K562 (cell line): ENCODE measurements at regions not wholly inside any gene's neighbourhood (a gene's known extent, or its start where the extent isn't known, plus 50 kb on each side); places are given as distances from the start of the nearest gene placed in this dataset.
A peak's percentile ranks its signal among the peaks of the same experiment; 100 is the strongest.

Experiments
- CTCF ChIP-seq, 3 experiments: IDR thresholded peaks in 2 of 3; conservative IDR thresholded peaks in 1 of 3; 2 replicates each; pipeline ENCODE4 v1.5.1; 2011 to 2012; ENCODE audit warnings: low read length in 3 of 3, mild to moderate bottlenecking in 3 of 3, control low read depth in 2 of 3, improper control_type of control experiment in 1 of 3, inconsistent platforms in 1 of 3, low read depth in 1 of 3, mixed read lengths in 1 of 3, moderate library complexity in 1 of 3; ENCODE audit not compliant: insufficient read depth in 2 of 3
- HLTF ChIP-seq: fragments of 450-650 bp; IDR thresholded peaks from 2 replicates; pipeline ENCODE4 v1.6.1; 2016
- KDM1A ChIP-seq, 2 experiments: fragments of 450-650 bp; IDR thresholded peaks; 2 replicates each; pipeline ENCODE4 v1.6.1; 2016; ENCODE audit warnings: mild to moderate bottlenecking in 2 of 2
- PURB ChIP-seq: sonication (generic); formaldehyde crosslinking; IDR thresholded peaks from 2 replicates; pipeline ENCODE4 v1.9.0; 2021; ENCODE audit warnings: low read depth, mild to moderate bottlenecking, missing genetic modification reagents
- SMARCA5 ChIP-seq: fragments of 450-650 bp; IDR thresholded peaks from 2 replicates; pipeline ENCODE4 v1.6.1; 2016
- SMC3 ChIP-seq: conservative IDR thresholded peaks from 2 replicates; pipeline ENCODE4 v1.6.1; 2011; ENCODE audit warnings: low read depth, low read length, improper control_type of control experiment; ENCODE audit not compliant: insufficient read depth
- SREBF1 ChIP-seq: fragments of 150-350 bp; IDR thresholded peaks from 2 replicates; pipeline ENCODE4 v1.6.1; 2014; ENCODE audit warnings: antibody characterized with exemption, low read depth, low read length, borderline replicate concordance
- SREBF2 ChIP-seq: sonication (generic); formaldehyde crosslinking; IDR thresholded peaks from 2 replicates; pipeline ENCODE4 v1.4.0; 2020; ENCODE audit warnings: mild to moderate bottlenecking, missing genetic modification reagents
- ZNF408 ChIP-seq: fragments of 250-450 bp; sonication (Bioruptor Pico); IDR thresholded peaks from 2 replicates; pipeline ENCODE4 v1.4.0; 2020; ENCODE audit warnings: low read depth, mild to moderate bottlenecking, moderate library complexity
- ZNF75A ChIP-seq: fragments of 450-650 bp; formaldehyde crosslinking; IDR thresholded peaks from 2 replicates; pipeline ENCODE4 v1.4.0; 2020; ENCODE audit warnings: mild to moderate bottlenecking
- TF ChIP-seq, protein P1 (sequence below), 2 experiments: fragments of 450-650 bp; formaldehyde crosslinking in 1 of 2; IDR thresholded peaks; 2 replicates each; pipeline versions ENCODE4 v1.4.0 to v1.6.1; 2014 to 2020; ENCODE audit warnings: mild to moderate bottlenecking in 2 of 2, borderline replicate concordance in 1 of 2, low read depth in 1 of 2
- TF ChIP-seq, protein P2 (sequence below): fragments of 250-450 bp; sonication (Bioruptor Pico); IDR thresholded peaks from 2 replicates; pipeline ENCODE4 v1.5.0; 2021
- TF ChIP-seq, protein P3 (sequence below): fragments of 200-800 bp; sonication (Bioruptor generic); IDR thresholded peaks from 2 replicates; pipeline ENCODE4 v1.6.1; 2017; ENCODE audit warnings: missing genetic modification characterization, missing compliant biosample characterization

DNA sequence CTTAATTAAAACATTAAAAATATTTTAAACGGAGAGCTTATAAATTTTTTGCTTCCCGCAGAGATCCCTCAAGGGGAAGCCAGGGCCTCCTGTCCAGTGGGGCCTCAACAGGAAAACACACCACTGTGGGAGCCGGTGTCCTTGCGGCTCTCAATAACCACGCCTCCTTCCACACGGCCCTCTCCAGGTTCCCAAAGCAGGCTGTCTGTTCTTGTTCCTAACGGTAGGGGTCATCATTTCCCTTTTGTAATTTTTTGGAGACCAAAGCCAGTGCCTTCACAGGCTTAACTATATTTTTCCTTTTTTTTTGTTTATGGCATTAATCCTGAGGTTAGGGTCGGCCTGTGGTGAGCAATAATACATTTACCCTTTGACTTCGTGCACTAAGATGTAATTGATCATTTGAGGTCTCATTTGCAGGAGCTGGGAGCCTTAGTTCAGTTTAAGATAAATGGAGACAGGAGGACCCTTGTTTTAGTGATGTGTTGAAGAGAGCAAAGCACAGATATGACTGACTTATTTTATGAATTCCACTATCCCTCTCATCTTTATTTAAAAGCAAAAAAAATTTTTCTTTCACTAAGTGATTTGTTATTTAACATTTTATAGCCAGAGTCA lies 77.5 kb upstream of the N4BP1 start (continued):
- TF ChIP-seq, protein P1, sequence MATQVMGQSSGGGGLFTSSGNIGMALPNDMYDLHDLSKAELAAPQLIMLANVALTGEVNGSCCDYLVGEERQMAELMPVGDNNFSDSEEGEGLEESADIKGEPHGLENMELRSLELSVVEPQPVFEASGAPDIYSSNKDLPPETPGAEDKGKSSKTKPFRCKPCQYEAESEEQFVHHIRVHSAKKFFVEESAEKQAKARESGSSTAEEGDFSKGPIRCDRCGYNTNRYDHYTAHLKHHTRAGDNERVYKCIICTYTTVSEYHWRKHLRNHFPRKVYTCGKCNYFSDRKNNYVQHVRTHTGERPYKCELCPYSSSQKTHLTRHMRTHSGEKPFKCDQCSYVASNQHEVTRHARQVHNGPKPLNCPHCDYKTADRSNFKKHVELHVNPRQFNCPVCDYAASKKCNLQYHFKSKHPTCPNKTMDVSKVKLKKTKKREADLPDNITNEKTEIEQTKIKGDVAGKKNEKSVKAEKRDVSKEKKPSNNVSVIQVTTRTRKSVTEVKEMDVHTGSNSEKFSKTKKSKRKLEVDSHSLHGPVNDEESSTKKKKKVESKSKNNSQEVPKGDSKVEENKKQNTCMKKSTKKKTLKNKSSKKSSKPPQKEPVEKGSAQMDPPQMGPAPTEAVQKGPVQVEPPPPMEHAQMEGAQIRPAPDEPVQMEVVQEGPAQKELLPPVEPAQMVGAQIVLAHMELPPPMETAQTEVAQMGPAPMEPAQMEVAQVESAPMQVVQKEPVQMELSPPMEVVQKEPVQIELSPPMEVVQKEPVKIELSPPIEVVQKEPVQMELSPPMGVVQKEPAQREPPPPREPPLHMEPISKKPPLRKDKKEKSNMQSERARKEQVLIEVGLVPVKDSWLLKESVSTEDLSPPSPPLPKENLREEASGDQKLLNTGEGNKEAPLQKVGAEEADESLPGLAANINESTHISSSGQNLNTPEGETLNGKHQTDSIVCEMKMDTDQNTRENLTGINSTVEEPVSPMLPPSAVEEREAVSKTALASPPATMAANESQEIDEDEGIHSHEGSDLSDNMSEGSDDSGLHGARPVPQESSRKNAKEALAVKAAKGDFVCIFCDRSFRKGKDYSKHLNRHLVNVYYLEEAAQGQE (IDR thresholded peaks at IDR 0.05; ENCODE audit: borderline replicate concordance): peak; percentile 61; the same call in 1 of the 2 replicates
- TF ChIP-seq, protein P1 (CRISPR knock-in tag; IDR thresholded peaks at IDR 0.05; ENCODE audit: low read depth): no peak
- TF ChIP-seq KDM1A (IDR thresholded peaks at IDR 0.05): no peak
- no peak for TF ChIP-seq HLTF
- no peak for TF ChIP-seq SMARCA5
- TF ChIP-seq, protein P2, sequence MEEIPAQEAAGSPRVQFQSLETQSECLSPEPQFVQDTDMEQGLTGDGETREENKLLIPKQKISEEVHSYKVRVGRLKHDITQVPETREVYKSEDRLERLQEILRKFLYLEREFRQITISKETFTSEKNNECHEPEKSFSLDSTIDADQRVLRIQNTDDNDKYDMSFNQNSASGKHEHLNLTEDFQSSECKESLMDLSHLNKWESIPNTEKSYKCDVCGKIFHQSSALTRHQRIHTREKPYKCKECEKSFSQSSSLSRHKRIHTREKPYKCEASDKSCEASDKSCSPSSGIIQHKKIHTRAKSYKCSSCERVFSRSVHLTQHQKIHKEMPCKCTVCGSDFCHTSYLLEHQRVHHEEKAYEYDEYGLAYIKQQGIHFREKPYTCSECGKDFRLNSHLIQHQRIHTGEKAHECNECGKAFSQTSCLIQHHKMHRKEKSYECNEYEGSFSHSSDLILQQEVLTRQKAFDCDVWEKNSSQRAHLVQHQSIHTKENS (CRISPR knock-in tag): no peak
- TF ChIP-seq, protein P3, sequence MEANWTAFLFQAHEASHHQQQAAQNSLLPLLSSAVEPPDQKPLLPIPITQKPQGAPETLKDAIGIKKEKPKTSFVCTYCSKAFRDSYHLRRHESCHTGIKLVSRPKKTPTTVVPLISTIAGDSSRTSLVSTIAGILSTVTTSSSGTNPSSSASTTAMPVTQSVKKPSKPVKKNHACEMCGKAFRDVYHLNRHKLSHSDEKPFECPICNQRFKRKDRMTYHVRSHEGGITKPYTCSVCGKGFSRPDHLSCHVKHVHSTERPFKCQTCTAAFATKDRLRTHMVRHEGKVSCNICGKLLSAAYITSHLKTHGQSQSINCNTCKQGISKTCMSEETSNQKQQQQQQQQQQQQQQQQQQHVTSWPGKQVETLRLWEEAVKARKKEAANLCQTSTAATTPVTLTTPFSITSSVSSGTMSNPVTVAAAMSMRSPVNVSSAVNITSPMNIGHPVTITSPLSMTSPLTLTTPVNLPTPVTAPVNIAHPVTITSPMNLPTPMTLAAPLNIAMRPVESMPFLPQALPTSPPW (CRISPR knock-in tag): no peak
- TF ChIP-seq SMC3: peak; percentile 37; the same call in 1 of the 2 replicates
- no peak for TF ChIP-seq PURB (CRISPR knock-in tag)
- no peak for TF ChIP-seq SREBF1
- TF ChIP-seq ZNF408 (CRISPR knock-in tag): no peak
- TF ChIP-seq CTCF (IDR thresholded peaks at IDR 0.05 in 2 of 3, conservative IDR thresholded peaks at IDR 0.05 in 1 of 3; ENCODE audit: insufficient read depth in 2 of 3, low read depth in 1 of 3, low read length in 3 of 3): peak; percentile 66 to 85 (median 72)
- TF ChIP-seq SREBF2 (CRISPR knock-in tag): no peak
- TF ChIP-seq ZNF75A (CRISPR knock-in tag): no peak
